Right cardiac atrium (tissue), 5 donors: ENCODE measurements at regions not wholly inside any gene's neighbourhood (a gene's known extent, or its start where the extent isn't known, plus 50 kb on each side); places are given as distances from the start of the nearest gene placed in this dataset.

Source experiments
- ATAC-seq, 2 donors: fragments of 200-7000 bp; cut with Tn5 transposase; one replicate each; pipeline versions ENCODE4 v1.8.0 to v1.9.1; 2020; ENCODE audit warnings: moderate library complexity in 2 of 2, mild to moderate bottlenecking in 1 of 2
- DNase-seq, 3 donors: peaks; one replicate each; pipeline ENCODE4 v3.0.0-alpha.2; 2020
- H3K27ac ChIP-seq: one replicate; pipeline ENCODE4 v1.5.1; 2013; ENCODE audit warnings: mild to moderate bottlenecking, low read length, control low read depth, moderate library complexity
- H3K27me3 ChIP-seq: one replicate; pipeline ENCODE4 v1.6.1; 2013; ENCODE audit not compliant: control insufficient read depth, insufficient read depth
- H3K4me1 ChIP-seq: one replicate; pipeline ENCODE4 v1.6.1; 2013; ENCODE audit warnings: low read length; ENCODE audit not compliant: control insufficient read depth, insufficient read depth
- H3K4me3 ChIP-seq: one replicate; pipeline ENCODE4 v1.5.1; 2013; ENCODE audit warnings: low read length, control low read depth
- H3K9me3 ChIP-seq: one replicate; pipeline ENCODE4 v1.6.1; 2013; ENCODE audit warnings: low read length; ENCODE audit not compliant: control insufficient read depth
- WGBS: extraction: QIAGEN DNeasy Blood & Tissue Kit; methylation state at CpG from one replicate; pipeline ENCODE4 v1.1.7; 2013; 5-methylcytosine and 5-hydroxymethylcytosine counted together
- intact Hi-C, 4 donors: fragments of 100-400 bp; cut with DNase I; formaldehyde crosslinking; loops; one replicate each; pipeline versions ENCODE4 v1.11.0 to v1.14.0; 2022 to 2023
- donor health status: healthy with polysubstance abuse.
- donor health status: DM: no; HTN: yes; CAD: no.
- donor health status: DM: no; HTN: no; CAD: no.
- donor health status: DM: no; HTN: yes; CAD: no; lungs with severe emphysema.
- donor health status: DM: yes; HTN: yes; CAD: no.

GRCh38 chr7:96927131-96927530 is 78.2 kb upstream of the DLX6 start:
- WGBS, result 89% methylated on average over 5 of the region's 5 CpGs
- no peak for ATAC-seq

GRCh38 chr7:96928965-96929364 is 76.4 kb upstream of the DLX6 start:
- no peak for ATAC-seq
- WGBS, result 92% methylated on average over 2 of the region's 2 CpGs

More at GRCh38 chr7:96927131-96927530, 78.2 kb upstream of the DLX6 start:
- H3K27ac ChIP-seq, result no peak overlapping the region
- DNase-seq, result no peak
- H3K27me3 ChIP-seq, result no peaks in the 10 kb centered on the region
- no peak overlapping the region for H3K4me3 ChIP-seq
- H3K9me3 ChIP-seq, result no peaks in the 10 kb centered on the region
- H3K4me1 ChIP-seq, result no peaks in the 10 kb centered on the region
- intact Hi-C loops, result no loop called here

GRCh38 chr7:96931891-96932290 is 73.5 kb upstream of the DLX6 start:
- H3K27ac ChIP-seq, result no peak overlapping the region
- ATAC-seq (no peak), DNase-seq (no peak)
- H3K4me1 ChIP-seq, result no peaks in the 10 kb centered on the region
- intact Hi-C loops, result no loop called here
- no peaks in the 10 kb centered on the region for H3K9me3 ChIP-seq
- no peak overlapping the region for H3K4me3 ChIP-seq
- H3K27me3 ChIP-seq, result no peaks in the 10 kb centered on the region
- WGBS, result 90% methylated on average over 1 of the region's 1 CpG

More at GRCh38 chr7:96928965-96929364, 76.4 kb upstream of the DLX6 start:
- intact Hi-C loops, result no loop called here
- H3K27ac ChIP-seq, result no peak overlapping the region
- H3K27me3 ChIP-seq, result no peaks in the 10 kb centered on the region
- H3K9me3 ChIP-seq, result no peaks in the 10 kb centered on the region
- H3K4me3 ChIP-seq, result no peak overlapping the region
- no peak for DNase-seq
- H3K4me1 ChIP-seq, result no peaks in the 10 kb centered on the region

GRCh38 chr7:96933067-96933645 is 72.2 kb upstream of the DLX6 start:
- Histone ChIP-seq H3K4me3 (no peak overlapping the region), H3K27me3 (no peaks in the 10 kb centered on the region), H3K9me3 (no peaks in the 10 kb centered on the region), H3K4me1 (no peaks in the 10 kb centered on the region), H3K27ac (no peak overlapping the region)
- intact Hi-C loops, result no loop called here
- ATAC-seq, result no peak
- 61% methylated on average over 9 of the region's 9 CpGs for WGBS
- no peak for DNase-seq

- Histone ChIP-seq H3K27ac (no peak overlapping the region), H3K4me1 (no peaks in the 10 kb centered on the region), H3K4me3 (no peak overlapping the region), H3K27me3 (no peaks in the 10 kb centered on the region), H3K9me3 (no peaks in the 10 kb centered on the region)
- intact Hi-C loops, result no loop called here
- no peak for DNase-seq
- no peak for ATAC-seq
- 80% methylated on average over 2 of the region's 2 CpGs for WGBS
Observed at GRCh38 chr7:96936621-96937020, 68.7 kb upstream of the DLX6 start.

- intact Hi-C loops, result no loop called here
- 81% methylated on average over 4 of the region's 4 CpGs for WGBS
- Histone ChIP-seq H3K4me1 (no peaks in the 10 kb centered on the region), H3K27me3 (no peaks in the 10 kb centered on the region), H3K27ac (no peak overlapping the region), H3K9me3 (no peaks in the 10 kb centered on the region), H3K4me3 (no peak overlapping the region)
- no peak for ATAC-seq
- DNase-seq, result no peak
Observed at GRCh38 chr7:96942112-96942511, 63.2 kb upstream of the DLX6 start.

GRCh38 chr7:96949766-96950165 is 55.6 kb upstream of the DLX6 start:
- ATAC-seq, result peak; percentile 21 to 50
- DNase-seq, result no peak
- H3K27me3 ChIP-seq, result no peaks in the 10 kb centered on the region
- intact Hi-C loops, result no loop called here
- H3K9me3 ChIP-seq, result no peaks in the 10 kb centered on the region
- 60% methylated on average over 5 of the region's 5 CpGs for WGBS
- no peak overlapping the region for H3K4me3 ChIP-seq
- H3K27ac ChIP-seq, result no peak overlapping the region
- H3K4me1 ChIP-seq, result no peaks in the 10 kb centered on the region

- peak in 1 of 3 donors; percentile 38 for DNase-seq
- intact Hi-C loops, result no loop called here
- Histone ChIP-seq H3K27ac (no peak overlapping the region), H3K4me1 (no peaks in the 10 kb centered on the region), H3K27me3 (no peaks in the 10 kb centered on the region), H3K4me3 (no peak overlapping the region), H3K9me3 (no peaks in the 10 kb centered on the region)
- whole genome bisulfite sequencing, result 51% methylated on average over 3 of the region's 3 CpGs
- peak in 1 of 2 donors; percentile 49 for ATAC-seq
Observed at GRCh38 chr7:96952974-96953391, 52.4 kb upstream of the DLX6 start.

- H3K4me3 ChIP-seq, result no peak overlapping the region
- no peaks in the 10 kb centered on the region for H3K4me1 ChIP-seq
- H3K27me3 ChIP-seq, result no peaks in the 10 kb centered on the region
- H3K27ac ChIP-seq, result no peak overlapping the region
- intact Hi-C loops, result no loop called here
- DNase-seq (no peak), ATAC-seq (no peak)
- 56% methylated on average over 6 of the region's 6 CpGs for whole genome bisulfite sequencing
- H3K9me3 ChIP-seq, result no peaks in the 10 kb centered on the region
Observed at GRCh38 chr7:96953676-96954513, 51.5 kb upstream of the DLX6 start.
